ENCODE measurements at regions not wholly inside any gene's neighbourhood (a gene's known extent, or its start where the extent isn't known, plus 50 kb on each side); places are given as distances from the start of the nearest gene placed in this dataset.

- H3K4me3 ChIP-seq (ENCODE audit: control insufficient read depth, low read depth, low read length): no peak overlapping the region
- DNase-seq (ENCODE audit: low read depth): no peak
- TF ChIP-seq, protein P1, sequence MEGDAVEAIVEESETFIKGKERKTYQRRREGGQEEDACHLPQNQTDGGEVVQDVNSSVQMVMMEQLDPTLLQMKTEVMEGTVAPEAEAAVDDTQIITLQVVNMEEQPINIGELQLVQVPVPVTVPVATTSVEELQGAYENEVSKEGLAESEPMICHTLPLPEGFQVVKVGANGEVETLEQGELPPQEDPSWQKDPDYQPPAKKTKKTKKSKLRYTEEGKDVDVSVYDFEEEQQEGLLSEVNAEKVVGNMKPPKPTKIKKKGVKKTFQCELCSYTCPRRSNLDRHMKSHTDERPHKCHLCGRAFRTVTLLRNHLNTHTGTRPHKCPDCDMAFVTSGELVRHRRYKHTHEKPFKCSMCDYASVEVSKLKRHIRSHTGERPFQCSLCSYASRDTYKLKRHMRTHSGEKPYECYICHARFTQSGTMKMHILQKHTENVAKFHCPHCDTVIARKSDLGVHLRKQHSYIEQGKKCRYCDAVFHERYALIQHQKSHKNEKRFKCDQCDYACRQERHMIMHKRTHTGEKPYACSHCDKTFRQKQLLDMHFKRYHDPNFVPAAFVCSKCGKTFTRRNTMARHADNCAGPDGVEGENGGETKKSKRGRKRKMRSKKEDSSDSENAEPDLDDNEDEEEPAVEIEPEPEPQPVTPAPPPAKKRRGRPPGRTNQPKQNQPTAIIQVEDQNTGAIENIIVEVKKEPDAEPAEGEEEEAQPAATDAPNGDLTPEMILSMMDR (IDR thresholded peaks at IDR 0.05; ENCODE audit: control insufficient read depth, insufficient read depth, low read depth, low read length, missing control alignments): no peak
Measured at GRCh38 chr3:168331756-168332155, 236.0 kb upstream of the GOLIM4 start.

DNA sequence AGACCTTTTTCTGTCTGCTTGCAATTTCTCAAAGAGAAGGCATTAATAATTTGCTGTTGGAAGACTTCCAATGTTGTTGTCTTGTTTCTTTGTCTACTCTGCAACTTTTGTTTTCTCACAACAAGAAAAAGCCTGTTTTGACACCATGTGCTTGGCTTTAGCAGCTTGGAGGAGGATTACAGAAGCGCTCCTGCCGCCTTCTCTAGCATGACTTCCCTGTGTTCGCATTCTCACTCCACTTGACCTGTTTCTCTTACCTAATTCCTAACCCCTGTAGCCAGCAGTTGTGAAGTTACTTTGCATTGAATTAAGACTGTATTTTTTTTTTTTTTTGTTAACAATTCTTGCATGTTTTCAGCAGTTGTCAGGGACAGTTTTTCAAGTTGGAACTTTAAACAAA is 235.3 kb upstream of the GOLIM4 start:
- TF ChIP-seq, protein P1 (IDR thresholded peaks at IDR 0.05; ENCODE audit: control insufficient read depth, insufficient read depth, low read depth, low read length, missing control alignments): no peak
- no peak for DNase-seq (ENCODE audit: low read depth)
- H3K4me3 ChIP-seq (ENCODE audit: control insufficient read depth, low read depth, low read length): no peak overlapping the region

GRCh38 chr3:168327856-168328255 is 232.1 kb upstream of the GOLIM4 start:
- DNase-seq (ENCODE audit: low read depth): no peak
- TF ChIP-seq, protein P1 (IDR thresholded peaks at IDR 0.05; ENCODE audit: control insufficient read depth, insufficient read depth, low read depth, low read length, missing control alignments): no peak

DNA sequence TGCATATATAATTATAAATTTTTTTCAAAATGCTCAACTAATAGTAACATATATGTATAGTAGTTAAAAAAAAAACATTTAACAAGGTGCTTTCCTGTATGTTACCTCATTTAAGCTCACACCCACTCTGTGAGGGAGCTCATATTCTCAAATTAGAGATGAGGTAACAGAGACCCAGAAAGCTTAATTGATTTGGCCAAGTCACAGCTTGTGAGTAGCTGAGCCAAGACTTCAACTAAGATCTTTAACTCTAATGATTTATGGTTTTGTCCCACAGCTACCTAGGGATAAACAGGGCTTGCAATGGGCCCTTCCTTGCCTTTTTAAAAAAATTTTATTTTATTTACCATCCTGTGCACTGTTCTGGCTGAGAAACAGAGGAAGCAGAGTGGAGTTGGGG is 230.0 kb upstream of the GOLIM4 start:
- H3K4me3 ChIP-seq (ENCODE audit: control insufficient read depth, low read depth, low read length): no peak overlapping the region
- no peak for DNase-seq (ENCODE audit: low read depth)
- TF ChIP-seq, protein P1 (IDR thresholded peaks at IDR 0.05; ENCODE audit: control insufficient read depth, insufficient read depth, low read depth, low read length, missing control alignments): no peak

More at GRCh38 chr3:168327856-168328255, 232.1 kb upstream of the GOLIM4 start:
- H3K4me3 ChIP-seq (ENCODE audit: control insufficient read depth, low read depth, low read length): no peak overlapping the region

- H3K4me3 ChIP-seq (ENCODE audit: control insufficient read depth, low read depth, low read length): no peak overlapping the region
- TF ChIP-seq, protein P1 (IDR thresholded peaks at IDR 0.05; ENCODE audit: control insufficient read depth, insufficient read depth, low read depth, low read length, missing control alignments): no peak
- no peak for DNase-seq (ENCODE audit: low read depth)
Measured at GRCh38 chr3:168322941-168323340, 227.2 kb upstream of the GOLIM4 start.

DNA sequence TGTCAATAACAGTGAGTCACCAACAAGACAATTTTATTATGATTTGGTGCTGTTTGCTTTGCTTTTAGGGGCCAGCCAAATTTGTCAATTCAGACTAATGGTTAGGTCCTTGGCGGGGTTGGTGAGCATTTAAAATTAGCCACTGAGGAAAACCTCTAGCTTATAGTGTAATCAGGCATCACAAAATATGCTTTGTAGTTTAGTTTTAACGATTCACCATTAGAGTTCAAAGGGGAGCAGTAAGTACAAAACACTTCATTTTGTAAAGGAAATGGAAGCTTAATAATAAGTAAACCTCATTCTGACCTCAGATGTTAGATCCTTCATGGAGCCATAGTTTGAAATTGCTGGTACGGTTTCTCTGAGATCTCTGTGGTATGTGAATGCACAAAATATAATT is 218.4 kb upstream of the GOLIM4 start:
- TF ChIP-seq, protein P1 (IDR thresholded peaks at IDR 0.05; ENCODE audit: control insufficient read depth, insufficient read depth, low read depth, low read length, missing control alignments): no peak
- H3K4me3 ChIP-seq (ENCODE audit: control insufficient read depth, low read depth, low read length): no peak overlapping the region
- DNase-seq (ENCODE audit: low read depth): no peak

DNA sequence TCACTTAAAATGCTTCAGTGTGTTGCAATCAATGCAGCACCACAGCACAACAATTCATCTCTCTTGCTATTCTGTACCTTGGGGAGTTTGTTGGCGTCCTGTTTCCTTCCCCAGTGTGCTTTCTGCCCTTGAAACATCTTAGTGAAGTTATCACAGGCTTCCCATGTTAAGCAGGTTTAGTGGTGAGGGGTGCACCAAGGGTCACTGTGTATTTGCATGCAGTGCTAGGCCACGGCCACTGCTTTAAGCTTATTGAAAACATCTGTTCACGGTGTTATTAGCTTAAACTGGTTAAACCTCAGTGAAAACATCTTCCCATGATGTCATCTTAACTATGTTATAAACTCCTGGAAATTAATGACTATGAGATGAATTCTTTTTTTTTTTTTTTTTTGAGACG is 217.3 kb upstream of the GOLIM4 start:
- no peak overlapping the region for H3K4me3 ChIP-seq (ENCODE audit: control insufficient read depth, low read depth, low read length)
- DNase-seq (ENCODE audit: low read depth): no peak
- TF ChIP-seq, protein P1 (IDR thresholded peaks at IDR 0.05; ENCODE audit: control insufficient read depth, insufficient read depth, low read depth, low read length, missing control alignments): no peak
